H9 (cell line): ENCODE measurements at regions not wholly inside any gene's neighbourhood (a gene's known extent, or its start where the extent isn't known, plus 50 kb on each side); places are given as distances from the start of the nearest gene placed in this dataset.

Experiments
- DNase-seq: peaks from one replicate; pipeline ENCODE4 v3.0.0-alpha.2; 2017
- H2AFZ ChIP-seq: one replicate; pipeline ENCODE4 v1.6.1; 2013; ENCODE audit warnings: mild to moderate bottlenecking, low read length, control low read depth, moderate library complexity
- H2AK5ac ChIP-seq: 2 replicates; pipeline ENCODE4 v1.6.1; 2013; ENCODE audit warnings: low read length, control low read depth, mixed read lengths; ENCODE audit not compliant: insufficient read length
- H2BK120ac ChIP-seq: one replicate; pipeline ENCODE4 v1.6.1; 2013; ENCODE audit warnings: low read depth, mild to moderate bottlenecking, low read length, control low read depth, inconsistent platforms; ENCODE audit not compliant: poor library complexity, severe bottlenecking
- H2BK12ac ChIP-seq: 2 replicates; pipeline ENCODE4 v1.6.1; 2013; ENCODE audit warnings: low read length, control low read depth, mixed read lengths, low read depth; ENCODE audit not compliant: insufficient read length
- H2BK15ac ChIP-seq: 2 replicates; pipeline ENCODE4 v1.6.1; 2013; ENCODE audit warnings: low read depth, low read length, control low read depth
- H2BK20ac ChIP-seq: one replicate; pipeline ENCODE4 v1.6.1; 2013; ENCODE audit warnings: low read depth, mild to moderate bottlenecking, low read length, control low read depth, inconsistent platforms; ENCODE audit not compliant: poor library complexity, severe bottlenecking
- H2BK5ac ChIP-seq: 2 replicates; pipeline ENCODE4 v1.6.1; 2013; ENCODE audit warnings: low read length, control low read depth, mixed read lengths; ENCODE audit not compliant: insufficient read length
- H3K14ac ChIP-seq: 2 replicates; pipeline ENCODE4 v1.6.1; 2013; ENCODE audit warnings: low read length, control low read depth; ENCODE audit not compliant: insufficient read depth
- H3K18ac ChIP-seq: 2 replicates; pipeline ENCODE4 v1.6.1; 2013; ENCODE audit warnings: low read depth, mild to moderate bottlenecking, mixed read lengths, low read length, control low read depth; ENCODE audit not compliant: insufficient read length
- H3K23ac ChIP-seq: 2 replicates; pipeline ENCODE4 v1.6.1; 2013; ENCODE audit warnings: low read length, control low read depth, mixed read lengths, low read depth; ENCODE audit not compliant: insufficient read length
- H3K23me2 ChIP-seq: 2 replicates; pipeline ENCODE4 v1.6.1; 2013; ENCODE audit warnings: low read depth, mild to moderate bottlenecking, mixed read lengths, low read length, control low read depth; ENCODE audit not compliant: insufficient read length, poor library complexity, severe bottlenecking
- H3K27ac ChIP-seq: 2 replicates; pipeline ENCODE4 v1.5.1; 2013; ENCODE audit warnings: low read length, control low read depth, mixed read lengths, low read depth; ENCODE audit not compliant: insufficient read length
- H3K27me3 ChIP-seq: 2 replicates; pipeline ENCODE4 v1.6.1; 2013; ENCODE audit warnings: low read length, control low read depth, inconsistent platforms; ENCODE audit not compliant: insufficient read depth
- H3K4ac ChIP-seq: 2 replicates; pipeline ENCODE4 v1.6.1; 2013; ENCODE audit warnings: low read depth, mild to moderate bottlenecking, control low read depth, inconsistent platforms, low read length, moderate library complexity
- H3K4me1 ChIP-seq: 2 replicates; pipeline ENCODE4 v1.6.1; 2013; ENCODE audit warnings: low read length, control low read depth, inconsistent platforms; ENCODE audit not compliant: insufficient read depth
- H3K4me2 ChIP-seq: 2 replicates; pipeline ENCODE4 v1.6.1; 2013; ENCODE audit warnings: low read length, control low read depth, mixed read lengths; ENCODE audit not compliant: insufficient read length, insufficient read depth
- H3K56ac ChIP-seq: 2 replicates; pipeline ENCODE4 v1.6.1; 2013; ENCODE audit warnings: low read depth, mild to moderate bottlenecking, mixed read lengths, low read length, control low read depth; ENCODE audit not compliant: insufficient read length
- H3K79me1 ChIP-seq: 2 replicates; pipeline ENCODE4 v1.6.1; 2013; ENCODE audit warnings: low read depth, mild to moderate bottlenecking, moderate library complexity, low read length, control low read depth, inconsistent platforms; ENCODE audit not compliant: insufficient read depth, poor library complexity, severe bottlenecking
- H3K79me2 ChIP-seq: 2 replicates; pipeline ENCODE4 v1.6.1; 2013; ENCODE audit warnings: low read length, control low read depth, inconsistent platforms; ENCODE audit not compliant: insufficient read depth
- H3K9ac ChIP-seq: 2 replicates; pipeline ENCODE4 v1.6.1; 2013; ENCODE audit warnings: low read length, control low read depth, mixed read lengths; ENCODE audit not compliant: insufficient read length; ENCODE audit errors: extremely low read depth
- H3K9me3 ChIP-seq: one replicate; pipeline ENCODE4 v1.6.1; 2013; ENCODE audit warnings: low read depth, low read length, inconsistent platforms; ENCODE audit not compliant: control insufficient read depth
- H3T11ph ChIP-seq: one replicate; pipeline ENCODE4 v1.6.1; 2013; ENCODE audit warnings: mild to moderate bottlenecking, low read length, control low read depth, inconsistent platforms
- H4K20me1 ChIP-seq: one replicate; pipeline ENCODE4 v1.6.1; 2013; ENCODE audit not compliant: control insufficient read depth, insufficient read length, insufficient read depth
- H4K5ac ChIP-seq: 2 replicates; pipeline ENCODE4 v1.6.1; 2013; ENCODE audit warnings: low read depth, mild to moderate bottlenecking, mixed read lengths, low read length, control low read depth; ENCODE audit not compliant: insufficient read length
- H4K8ac ChIP-seq: replicated peaks from 2 replicates; pipeline ENCODE4 v1.6.1; 2013; ENCODE audit warnings: low read length, control low read depth, mixed read lengths, low read depth; ENCODE audit not compliant: insufficient read length
- H4K91ac ChIP-seq: 2 replicates; pipeline ENCODE4 v1.6.1; 2013; ENCODE audit warnings: low read depth, mild to moderate bottlenecking, moderate library complexity, mixed read lengths, low read length, control low read depth; ENCODE audit not compliant: insufficient read length
- H3K27ac Mint-ChIP-seq, 3 experiments: 2 replicates in 2 of 3; 3 replicates in 1 of 3; pipeline ENCODE4 v1.8.0; 2020 to 2021; ENCODE audit warnings: mixed read lengths in 3 of 3, mild to moderate bottlenecking in 1 of 3, moderate library complexity in 1 of 3
- H3K27me3 Mint-ChIP-seq: 2 replicates; pipeline ENCODE4 v1.8.0; 2021; ENCODE audit warnings: low read depth, mild to moderate bottlenecking, moderate library complexity, mixed read lengths
- H3K36me3 Mint-ChIP-seq, 3 experiments: 2 replicates in 2 of 3; 3 replicates in 1 of 3; pipeline ENCODE4 v1.8.0; 2020 to 2021; ENCODE audit warnings: low read depth in 3 of 3, mixed read lengths in 3 of 3; ENCODE audit not compliant: insufficient read depth in 1 of 3
- H3K4me1 Mint-ChIP-seq, 2 experiments: 2 replicates each; pipeline ENCODE4 v1.8.0; 2020; ENCODE audit warnings: mixed read lengths in 2 of 2
- H3K4me3 Mint-ChIP-seq, 2 experiments: 2 replicates in 1 of 2; 3 replicates in 1 of 2; pipeline ENCODE4 v1.8.0; 2020 to 2021; ENCODE audit warnings: mild to moderate bottlenecking in 2 of 2, mixed read lengths in 2 of 2, moderate library complexity in 1 of 2
- H3K9me3 Mint-ChIP-seq, 2 experiments: 2 replicates in 1 of 2; 3 replicates in 1 of 2; pipeline ENCODE4 v1.8.0; 2020; ENCODE audit warnings: mild to moderate bottlenecking in 2 of 2, mixed read lengths in 2 of 2, moderate library complexity in 1 of 2
- CTCF ChIP-seq: fragments of 200-600 bp; sonication (generic); conservative IDR thresholded peaks from 3 replicates; pipeline ENCODE4 v1.8.0; 2021; ENCODE audit warnings: antibody characterized with exemption, mild to moderate bottlenecking
- WGBS: extraction: QIAGEN DNeasy Blood & Tissue Kit; methylation state at CpG from one replicate; pipeline ENCODE4 v1.1.7; 2013; ENCODE audit warnings: missing lambda C conversion rate, low lambda C conversion rate, mixed read lengths; ENCODE audit not compliant: insufficient read length; ENCODE audit errors: extremely low coverage; 5-methylcytosine and 5-hydroxymethylcytosine counted together

- no peak overlapping the region for H2BK120ac ChIP-seq
- no peak overlapping the region for H2AK5ac ChIP-seq
- H3T11ph ChIP-seq: no peak overlapping the region
- no peak overlapping the region for H3K27ac ChIP-seq
- no peaks in the 10 kb centered on the region for H3K9me3 ChIP-seq
- peaks cover 3 to 7% of the 10 kb centered on the region in 2 experiments for H3K4me1 Mint-ChIP-seq
- no peak overlapping the region for H4K91ac ChIP-seq
- H3K56ac ChIP-seq: no peak overlapping the region
- H2BK12ac ChIP-seq: no peak overlapping the region
- no peak for DNase-seq
- no peaks in the 10 kb centered on the region for H3K79me2 ChIP-seq
- H3K4me3 Mint-ChIP-seq: no peak overlapping the region
- H3K27ac Mint-ChIP-seq: no peak overlapping the region
- H2AFZ ChIP-seq: no peak overlapping the region
- no peak overlapping the region for H3K18ac ChIP-seq
- WGBS: no CpG with 5 or more reads among the region's 1 CpG
- TF ChIP-seq CTCF: no peak
- no peak overlapping the region for H2BK15ac ChIP-seq
- H3K23me2 ChIP-seq: no peaks in the 10 kb centered on the region
- H3K4me2 ChIP-seq: no peak overlapping the region
- H4K8ac ChIP-seq: no peak overlapping the region
- no peak overlapping the region for H2BK5ac ChIP-seq
- H3K9ac ChIP-seq: no peak overlapping the region
- no peak overlapping the region for H4K5ac ChIP-seq
- no peak overlapping the region for H3K23ac ChIP-seq
- no peaks in the 10 kb centered on the region for H4K20me1 ChIP-seq
- no peak overlapping the region for H3K14ac ChIP-seq
- H3K27me3 Mint-ChIP-seq: no peaks in the 10 kb centered on the region; the same call in 1 of the 2 replicates
- H3K4ac ChIP-seq: no peak overlapping the region
- no peaks in the 10 kb centered on the region; a peak in 1 of 7 replicates for H3K36me3 Mint-ChIP-seq
- no peaks in the 10 kb centered on the region for H3K9me3 Mint-ChIP-seq
- no peaks in the 10 kb centered on the region for H3K79me1 ChIP-seq
- H3K27me3 ChIP-seq: no peaks in the 10 kb centered on the region
- H2BK20ac ChIP-seq: no peak overlapping the region
- no peaks in the 10 kb centered on the region for H3K4me1 ChIP-seq
These were observed 1164.5 kb downstream of the CDH12 start for GRCh38 chr5:21688655-21689054.
